GM12878 (cell line): ENCODE measurements at regions not wholly inside any gene's neighbourhood (a gene's known extent, or its start where the extent isn't known, plus 50 kb on each side); places are given as distances from the start of the nearest gene placed in this dataset.

Experiments
- BHLHE40 ChIP-seq, 2 experiments: fragments of 450-650 bp in 1 of 2; IDR thresholded peaks; 2 replicates each; pipeline ENCODE4 v1.6.1; 2011 to 2017; ENCODE audit warnings: low read depth in 2 of 2, borderline replicate concordance in 1 of 2, improper control_type of control experiment in 1 of 2, low read length in 1 of 2, mild to moderate bottlenecking in 1 of 2
- EGR1 ChIP-seq, 2 experiments: IDR thresholded peaks; 1 replicate in 1 of 2; 2 replicates in 1 of 2; pipeline ENCODE4 v1.6.1; 2011 to 2012; ENCODE audit warnings: low read depth in 2 of 2, low read length in 2 of 2, borderline replicate concordance in 1 of 2, mild to moderate bottlenecking in 1 of 2, moderate library complexity in 1 of 2
- HDGF ChIP-seq: fragments of 450-650 bp; IDR thresholded peaks from 2 replicates; pipeline ENCODE4 v1.6.1; 2016; ENCODE audit warnings: antibody characterized with exemption
- KDM1A ChIP-seq: fragments of 200-600 bp; sonication (generic); IDR thresholded peaks from 2 replicates; pipeline ENCODE4 v1.6.1; 2016; ENCODE audit warnings: borderline replicate concordance
- RUNX3 ChIP-seq: IDR thresholded peaks from 2 replicates; pipeline ENCODE4 v1.6.1; 2012; ENCODE audit warnings: low read length, inconsistent platforms
- TCF3 ChIP-seq: IDR thresholded peaks from 2 replicates; pipeline ENCODE4 v1.6.1; 2012; ENCODE audit warnings: low read depth, mild to moderate bottlenecking, low read length, borderline replicate concordance; ENCODE audit not compliant: insufficient read depth
- TF ChIP-seq, protein P1 (sequence below), 3 experiments: IDR thresholded peaks in 2 of 3; conservative IDR thresholded peaks in 1 of 3; 2 replicates each; pipeline ENCODE4 v1.5.1; 2011; ENCODE audit warnings: low read depth in 3 of 3, low read length in 3 of 3, mild to moderate bottlenecking in 3 of 3, control low read depth in 2 of 3, moderate library complexity in 2 of 3, inconsistent platforms in 1 of 3, mixed read lengths in 1 of 3; ENCODE audit not compliant: control insufficient read depth in 2 of 3, insufficient read depth in 1 of 3; ENCODE audit errors: extremely low read depth in 1 of 3

DNA sequence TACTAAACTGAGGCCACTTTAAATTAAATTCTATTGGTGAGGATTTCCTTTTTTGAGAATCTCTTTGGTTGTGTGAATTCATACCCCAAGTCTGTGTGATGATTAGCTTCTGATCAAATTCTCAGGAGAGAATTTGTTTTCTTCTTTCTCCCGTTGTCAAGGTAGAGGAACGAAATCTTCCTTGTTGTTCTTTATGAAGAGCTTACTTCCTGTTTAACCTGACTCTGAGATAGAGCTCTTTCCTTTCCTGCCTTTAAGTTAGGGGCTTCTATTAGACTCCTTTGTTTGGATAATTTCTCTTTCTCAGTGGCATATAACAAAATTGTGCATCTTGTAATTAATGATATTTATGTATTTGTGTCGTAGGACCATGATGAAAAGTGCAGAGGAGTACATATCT lies 572.1 kb downstream of the REEP3 start:
- TF ChIP-seq, protein P1, sequence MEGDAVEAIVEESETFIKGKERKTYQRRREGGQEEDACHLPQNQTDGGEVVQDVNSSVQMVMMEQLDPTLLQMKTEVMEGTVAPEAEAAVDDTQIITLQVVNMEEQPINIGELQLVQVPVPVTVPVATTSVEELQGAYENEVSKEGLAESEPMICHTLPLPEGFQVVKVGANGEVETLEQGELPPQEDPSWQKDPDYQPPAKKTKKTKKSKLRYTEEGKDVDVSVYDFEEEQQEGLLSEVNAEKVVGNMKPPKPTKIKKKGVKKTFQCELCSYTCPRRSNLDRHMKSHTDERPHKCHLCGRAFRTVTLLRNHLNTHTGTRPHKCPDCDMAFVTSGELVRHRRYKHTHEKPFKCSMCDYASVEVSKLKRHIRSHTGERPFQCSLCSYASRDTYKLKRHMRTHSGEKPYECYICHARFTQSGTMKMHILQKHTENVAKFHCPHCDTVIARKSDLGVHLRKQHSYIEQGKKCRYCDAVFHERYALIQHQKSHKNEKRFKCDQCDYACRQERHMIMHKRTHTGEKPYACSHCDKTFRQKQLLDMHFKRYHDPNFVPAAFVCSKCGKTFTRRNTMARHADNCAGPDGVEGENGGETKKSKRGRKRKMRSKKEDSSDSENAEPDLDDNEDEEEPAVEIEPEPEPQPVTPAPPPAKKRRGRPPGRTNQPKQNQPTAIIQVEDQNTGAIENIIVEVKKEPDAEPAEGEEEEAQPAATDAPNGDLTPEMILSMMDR (IDR thresholded peaks at IDR 0.05 in 2 of 3, conservative IDR thresholded peaks at IDR 0.05 in 1 of 3; ENCODE audit: control insufficient read depth in 2 of 3, extremely low read depth in 1 of 3, insufficient read depth in 1 of 3, low read depth in 3 of 3, low read length in 3 of 3) = no peak
- TF ChIP-seq RUNX3 (no peak), BHLHE40 (IDR thresholded peaks at IDR 0.05; ENCODE audit: borderline replicate concordance in 1 of 2, low read depth in 2 of 2, low read length in 1 of 2) (no peak), EGR1 (IDR thresholded peaks at IDR 0.05; ENCODE audit: borderline replicate concordance in 1 of 2, low read depth in 2 of 2, low read length in 2 of 2) (no peak), HDGF (no peak), KDM1A (no peak), TCF3 (no peak)
